AG04449 (cell line): ENCODE measurements at regions not wholly inside any gene's neighbourhood (a gene's known extent, or its start where the extent isn't known, plus 50 kb on each side); places are given as distances from the start of the nearest gene placed in this dataset.

ENCODE experiments used
- CTCF ChIA-PET: fragments of 350-600 bp; formaldehyde crosslinking; extraction: SDS; loops from one replicate; lab custom pipeline; 2021; ENCODE audit warnings: antibody characterized with exemption; lab: Yijun Ruan, JAX
- POLR2A ChIA-PET: fragments of 400-600, 350-600 bp; formaldehyde crosslinking; extraction: SDS; loops from one replicate; lab custom pipeline; 2020; ENCODE audit warnings: antibody characterized with exemption, inconsistent platforms; lab: Yijun Ruan, JAX
- DNase-seq: peaks from one replicate; pipeline ENCODE4 v3.0.0-alpha.2; 2010; ENCODE audit warnings: low read depth, low spot score
- H3K4me3 ChIP-seq: 2 replicates; pipeline ENCODE4 v1.5.1; 2011; ENCODE audit warnings: low read depth, mild to moderate bottlenecking, control low read depth, low read length
- TF ChIP-seq, protein P1 (sequence below): IDR thresholded peaks from one replicate; pipeline ENCODE4 v1.5.1; 2011; ENCODE audit warnings: mild to moderate bottlenecking, moderate library complexity, low read length, control low read depth, inconsistent platforms; ENCODE audit not compliant: insufficient read depth; ENCODE audit errors: missing control alignments

DNA sequence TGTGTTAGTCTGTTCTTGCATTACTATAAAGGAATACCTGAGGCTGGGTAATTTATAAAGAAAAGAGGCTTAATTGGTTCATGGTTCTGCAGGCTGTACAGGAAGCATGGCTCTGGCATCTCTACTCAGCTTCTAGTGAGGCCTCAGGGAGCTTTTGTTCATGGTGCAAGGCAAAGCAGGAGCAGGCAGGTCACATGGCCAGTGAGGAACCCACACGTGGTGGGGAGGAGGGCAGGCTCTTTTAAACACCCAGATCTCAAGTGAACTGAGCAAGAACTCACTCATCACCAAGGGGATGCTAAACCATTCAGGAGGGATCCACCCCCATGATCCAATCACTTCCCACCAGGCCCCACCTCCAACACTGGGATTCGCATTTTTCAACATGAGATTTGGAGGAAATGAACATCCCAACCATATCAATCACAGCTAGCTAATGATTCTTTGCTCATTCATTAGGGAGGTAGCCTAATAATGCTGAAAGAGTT, 51.4 kb upstream of the RAP1A start:
- H3K4me3 ChIP-seq, result no peak overlapping the region
- POLR2A ChIA-PET, result no interaction called here
- TF ChIP-seq, protein P1, sequence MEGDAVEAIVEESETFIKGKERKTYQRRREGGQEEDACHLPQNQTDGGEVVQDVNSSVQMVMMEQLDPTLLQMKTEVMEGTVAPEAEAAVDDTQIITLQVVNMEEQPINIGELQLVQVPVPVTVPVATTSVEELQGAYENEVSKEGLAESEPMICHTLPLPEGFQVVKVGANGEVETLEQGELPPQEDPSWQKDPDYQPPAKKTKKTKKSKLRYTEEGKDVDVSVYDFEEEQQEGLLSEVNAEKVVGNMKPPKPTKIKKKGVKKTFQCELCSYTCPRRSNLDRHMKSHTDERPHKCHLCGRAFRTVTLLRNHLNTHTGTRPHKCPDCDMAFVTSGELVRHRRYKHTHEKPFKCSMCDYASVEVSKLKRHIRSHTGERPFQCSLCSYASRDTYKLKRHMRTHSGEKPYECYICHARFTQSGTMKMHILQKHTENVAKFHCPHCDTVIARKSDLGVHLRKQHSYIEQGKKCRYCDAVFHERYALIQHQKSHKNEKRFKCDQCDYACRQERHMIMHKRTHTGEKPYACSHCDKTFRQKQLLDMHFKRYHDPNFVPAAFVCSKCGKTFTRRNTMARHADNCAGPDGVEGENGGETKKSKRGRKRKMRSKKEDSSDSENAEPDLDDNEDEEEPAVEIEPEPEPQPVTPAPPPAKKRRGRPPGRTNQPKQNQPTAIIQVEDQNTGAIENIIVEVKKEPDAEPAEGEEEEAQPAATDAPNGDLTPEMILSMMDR, result no peak
- no peak for DNase-seq
- CTCF ChIA-PET, result interaction anchor here (1.2 to 1.8 kb wide), 2 partner anchors 19 to 60 kb away, joined by 3 to 5 read pairs; no protein-coding TSS in a partner anchor
